Vagina (tissue), 2 donors: ENCODE measurements at regions not wholly inside any gene's neighbourhood (a gene's known extent, or its start where the extent isn't known, plus 50 kb on each side); places are given as distances from the start of the nearest gene placed in this dataset.

Experiments used
- DNase-seq, 2 donors: peaks; one replicate each; pipeline ENCODE4 v3.0.0-alpha.2; 2017; ENCODE audit errors: extremely low spot score in 2 of 2
- H3K27ac ChIP-seq: fragments of 200-600 bp; sonication (generic); one replicate; pipeline ENCODE4 v1.5.1; 2019
- H3K27me3 ChIP-seq: fragments of 200-600 bp; sonication (generic); one replicate; pipeline ENCODE4 v1.5.1; 2019
- H3K36me3 ChIP-seq, 2 donors: fragments of 200-600 bp; sonication (generic); one replicate each; pipeline ENCODE4 v1.5.1; 2017 to 2019
- H3K4me1 ChIP-seq: fragments of 200-600 bp; sonication (generic); one replicate; pipeline ENCODE4 v1.5.1; 2019
- H3K4me3 ChIP-seq, 2 donors: fragments of 200-600 bp; sonication (generic); 1 replicate in 1 of 2; 2 replicates in 1 of 2; pipeline ENCODE4 v1.5.1; 2016 to 2019
- H3K9me3 ChIP-seq: fragments of 200-600 bp; sonication (generic); one replicate; pipeline ENCODE4 v1.5.1; 2019
- CTCF ChIP-seq, 3 experiments: fragments of 450-650 bp in 2 of 3; fragments of 200-600 bp in 1 of 3; sonication (generic) in 1 of 3; IDR thresholded peaks; one replicate each; pipeline ENCODE4 v1.5.1; 2017 to 2019; ENCODE audit warnings: antibody characterized with exemption in 3 of 3, mild to moderate bottlenecking in 2 of 3, moderate library complexity in 2 of 3
- POLR2A ChIP-seq, 2 donors: fragments of 450-650 bp; IDR thresholded peaks; one replicate each; pipeline ENCODE4 v1.6.1; 2017; ENCODE audit warnings: antibody characterized with exemption in 2 of 2, mild to moderate bottlenecking in 2 of 2, moderate library complexity in 2 of 2
- POLR2AphosphoS5 ChIP-seq, 2 donors: sonication (generic); formaldehyde crosslinking; IDR thresholded peaks; one replicate each; pipeline ENCODE4 v1.9.0; 2017; ENCODE audit warnings: antibody characterized with exemption in 2 of 2, mild to moderate bottlenecking in 2 of 2, low read depth in 1 of 2; ENCODE audit not compliant: insufficient read depth in 1 of 2
- intact Hi-C: fragments of 100-400 bp; cut with DNase I; formaldehyde crosslinking; loops from one replicate; pipeline ENCODE4 v1.15.1; 2023

- no peak overlapping the region for H3K27ac ChIP-seq
- DNase-seq, result no peak
- no peaks in the 10 kb centered on the region for H3K36me3 ChIP-seq
- H3K4me1 ChIP-seq, result no peaks in the 10 kb centered on the region
- H3K4me3 ChIP-seq, result no peak overlapping the region
- H3K9me3 ChIP-seq, result no peaks in the 10 kb centered on the region
- intact Hi-C loops, result no loop called here
- TF ChIP-seq POLR2AphosphoS5 (IDR thresholded peaks at IDR 0.05; ENCODE audit: insufficient read depth in 1 of 2, low read depth in 1 of 2) (no peak), CTCF (IDR thresholded peaks at IDR 0.05) (no peak), POLR2A (IDR thresholded peaks at IDR 0.05) (no peak)
- no peaks in the 10 kb centered on the region for H3K27me3 ChIP-seq
Observed at GRCh38 chr5:52255308-52255707, 532.4 kb upstream of the ITGA1 start.

- no peak for DNase-seq
- Histone ChIP-seq H3K9me3 (no peaks in the 10 kb centered on the region), H3K27ac (no peak overlapping the region), H3K36me3 (no peaks in the 10 kb centered on the region), H3K4me1 (no peaks in the 10 kb centered on the region), H3K4me3 (no peak overlapping the region), H3K27me3 (no peaks in the 10 kb centered on the region)
- TF ChIP-seq POLR2A (IDR thresholded peaks at IDR 0.05), result no peak
- TF ChIP-seq CTCF (IDR thresholded peaks at IDR 0.05), result no peak
- no peak for TF ChIP-seq POLR2AphosphoS5 (IDR thresholded peaks at IDR 0.05; ENCODE audit: insufficient read depth in 1 of 2, low read depth in 1 of 2)
- intact Hi-C loops, result no loop called here
Observed at GRCh38 chr5:52262844-52263243, 524.9 kb upstream of the ITGA1 start.

GRCh38 chr5:52269401-52269800 is 518.3 kb upstream of the ITGA1 start:
- H3K4me3 ChIP-seq, result no peak overlapping the region
- H3K27me3 ChIP-seq, result no peaks in the 10 kb centered on the region
- no peak for DNase-seq
- intact Hi-C loops, result no loop called here
- H3K36me3 ChIP-seq, result no peaks in the 10 kb centered on the region
- TF ChIP-seq CTCF (IDR thresholded peaks at IDR 0.05) (no peak), POLR2A (IDR thresholded peaks at IDR 0.05) (no peak), POLR2AphosphoS5 (IDR thresholded peaks at IDR 0.05; ENCODE audit: insufficient read depth in 1 of 2, low read depth in 1 of 2) (no peak)
- no peaks in the 10 kb centered on the region for H3K4me1 ChIP-seq
- no peak overlapping the region for H3K27ac ChIP-seq
- H3K9me3 ChIP-seq, result no peaks in the 10 kb centered on the region

GRCh38 chr5:52269859-52270258 is 517.9 kb upstream of the ITGA1 start:
- no peak overlapping the region for H3K4me3 ChIP-seq
- H3K27me3 ChIP-seq, result no peaks in the 10 kb centered on the region
- intact Hi-C loops, result no loop called here
- no peak overlapping the region for H3K27ac ChIP-seq
- H3K9me3 ChIP-seq, result no peaks in the 10 kb centered on the region
- no peak for DNase-seq
- TF ChIP-seq POLR2A (IDR thresholded peaks at IDR 0.05) (no peak), CTCF (IDR thresholded peaks at IDR 0.05) (no peak), POLR2AphosphoS5 (IDR thresholded peaks at IDR 0.05; ENCODE audit: insufficient read depth in 1 of 2, low read depth in 1 of 2) (no peak)
- no peaks in the 10 kb centered on the region for H3K4me1 ChIP-seq
- no peaks in the 10 kb centered on the region for H3K36me3 ChIP-seq

GRCh38 chr5:52275639-52276038 is 512.1 kb upstream of the ITGA1 start:
- TF ChIP-seq POLR2A (IDR thresholded peaks at IDR 0.05), result no peak
- TF ChIP-seq POLR2AphosphoS5 (IDR thresholded peaks at IDR 0.05; ENCODE audit: insufficient read depth in 1 of 2, low read depth in 1 of 2), result no peak
- no peak for TF ChIP-seq CTCF (IDR thresholded peaks at IDR 0.05)
- intact Hi-C loops, result no loop called here
- H3K27ac ChIP-seq, result no peak overlapping the region
- H3K4me3 ChIP-seq, result no peak overlapping the region
- H3K9me3 ChIP-seq, result no peaks in the 10 kb centered on the region
- H3K27me3 ChIP-seq, result no peaks in the 10 kb centered on the region
- H3K4me1 ChIP-seq, result no peaks in the 10 kb centered on the region
- no peak for DNase-seq
- no peaks in the 10 kb centered on the region for H3K36me3 ChIP-seq
